ENCODE measurements at regions not wholly inside any gene's neighbourhood (a gene's known extent, or its start where the extent isn't known, plus 50 kb on each side); places are given as distances from the start of the nearest gene placed in this dataset.

DNA sequence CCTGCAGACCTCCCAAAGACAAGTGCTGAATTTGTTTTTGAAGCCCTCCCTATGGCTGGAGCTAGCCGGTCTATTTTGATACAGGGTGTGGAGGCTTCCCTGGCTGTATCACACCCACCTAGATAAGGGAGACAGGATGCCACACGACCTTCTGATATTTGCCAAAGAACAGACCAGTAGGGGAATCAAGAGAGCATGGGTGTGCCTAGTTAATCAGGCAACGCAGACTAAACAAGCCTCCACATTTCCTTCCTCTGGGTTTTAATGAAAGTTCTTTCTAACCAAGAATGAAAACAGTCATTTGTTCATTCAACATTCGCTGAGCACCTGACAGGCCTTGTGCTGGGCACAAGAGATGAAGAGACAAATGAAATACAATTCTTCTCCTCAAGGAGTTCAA is 446.8 kb downstream of the PLPP3 start:
- TF ChIP-seq, protein P1, sequence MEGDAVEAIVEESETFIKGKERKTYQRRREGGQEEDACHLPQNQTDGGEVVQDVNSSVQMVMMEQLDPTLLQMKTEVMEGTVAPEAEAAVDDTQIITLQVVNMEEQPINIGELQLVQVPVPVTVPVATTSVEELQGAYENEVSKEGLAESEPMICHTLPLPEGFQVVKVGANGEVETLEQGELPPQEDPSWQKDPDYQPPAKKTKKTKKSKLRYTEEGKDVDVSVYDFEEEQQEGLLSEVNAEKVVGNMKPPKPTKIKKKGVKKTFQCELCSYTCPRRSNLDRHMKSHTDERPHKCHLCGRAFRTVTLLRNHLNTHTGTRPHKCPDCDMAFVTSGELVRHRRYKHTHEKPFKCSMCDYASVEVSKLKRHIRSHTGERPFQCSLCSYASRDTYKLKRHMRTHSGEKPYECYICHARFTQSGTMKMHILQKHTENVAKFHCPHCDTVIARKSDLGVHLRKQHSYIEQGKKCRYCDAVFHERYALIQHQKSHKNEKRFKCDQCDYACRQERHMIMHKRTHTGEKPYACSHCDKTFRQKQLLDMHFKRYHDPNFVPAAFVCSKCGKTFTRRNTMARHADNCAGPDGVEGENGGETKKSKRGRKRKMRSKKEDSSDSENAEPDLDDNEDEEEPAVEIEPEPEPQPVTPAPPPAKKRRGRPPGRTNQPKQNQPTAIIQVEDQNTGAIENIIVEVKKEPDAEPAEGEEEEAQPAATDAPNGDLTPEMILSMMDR (CRISPR knock-in tag; IDR thresholded peaks at IDR 0.05) = no peak
- TF ChIP-seq ASH2L (IDR thresholded peaks at IDR 0.05; ENCODE audit: insufficient read length, low read depth, low read length) (no peak), FOXA3 (CRISPR knock-in tag; IDR thresholded peaks at IDR 0.05) (no peak), SIN3A (IDR thresholded peaks at IDR 0.05; ENCODE audit: borderline replicate concordance, low read depth, low read length) (no peak), RFX5 (IDR thresholded peaks at IDR 0.05; ENCODE audit: low read depth, low read length) (no peak), MYC (CRISPR knock-in tag; IDR thresholded peaks at IDR 0.05; ENCODE audit: borderline replicate concordance) (no peak), JUNB (CRISPR knock-in tag; IDR thresholded peaks at IDR 0.05; ENCODE audit: borderline replicate concordance) (no peak), TARDBP (CRISPR knock-in tag; IDR thresholded peaks at IDR 0.05) (no peak), JDP2 (CRISPR knock-in tag; IDR thresholded peaks at IDR 0.05; ENCODE audit: borderline replicate concordance) (no peak), ZBTB43 (CRISPR knock-in tag; conservative IDR thresholded peaks at IDR 0.05) (no peak), ZNF207 (IDR thresholded peaks at IDR 0.05; ENCODE audit: borderline replicate concordance) (no peak), KDM1A (CRISPR knock-in tag; IDR thresholded peaks at IDR 0.05) (no peak), THRA (CRISPR knock-in tag; IDR thresholded peaks at IDR 0.05; ENCODE audit: borderline replicate concordance) (no peak)
- TF ChIP-seq, protein P2, sequence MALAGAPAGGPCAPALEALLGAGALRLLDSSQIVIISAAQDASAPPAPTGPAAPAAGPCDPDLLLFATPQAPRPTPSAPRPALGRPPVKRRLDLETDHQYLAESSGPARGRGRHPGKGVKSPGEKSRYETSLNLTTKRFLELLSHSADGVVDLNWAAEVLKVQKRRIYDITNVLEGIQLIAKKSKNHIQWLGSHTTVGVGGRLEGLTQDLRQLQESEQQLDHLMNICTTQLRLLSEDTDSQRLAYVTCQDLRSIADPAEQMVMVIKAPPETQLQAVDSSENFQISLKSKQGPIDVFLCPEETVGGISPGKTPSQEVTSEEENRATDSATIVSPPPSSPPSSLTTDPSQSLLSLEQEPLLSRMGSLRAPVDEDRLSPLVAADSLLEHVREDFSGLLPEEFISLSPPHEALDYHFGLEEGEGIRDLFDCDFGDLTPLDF (CRISPR knock-in tag; IDR thresholded peaks at IDR 0.05) = no peak
